Karpas-422 (cell line): ENCODE measurements at regions not wholly inside any gene's neighbourhood (a gene's known extent, or its start where the extent isn't known, plus 50 kb on each side); places are given as distances from the start of the nearest gene placed in this dataset.

Experiments
- DNase-seq: peaks from one replicate; pipeline ENCODE4 v3.0.0-alpha.2; 2015
- H2AFZ ChIP-seq: fragments of 200-600 bp; sonication (generic); 2 replicates; pipeline ENCODE4 v1.6.1; 2014; ENCODE audit warnings: antibody characterized with exemption, low read length, mixed read lengths
- H3K27ac ChIP-seq: fragments of 200-600 bp; sonication (generic); 2 replicates; pipeline ENCODE4 v1.5.1; 2014; ENCODE audit warnings: mild to moderate bottlenecking, low read length, moderate library complexity
- H3K27me3 ChIP-seq: fragments of 200-600 bp; sonication (generic); 2 replicates; pipeline ENCODE4 v1.6.1; 2014; ENCODE audit warnings: low read length, mixed read lengths
- H3K36me3 ChIP-seq: fragments of 200-600 bp; sonication (generic); 2 replicates; pipeline ENCODE4 v1.6.1; 2014; ENCODE audit warnings: low read length, mixed read lengths; ENCODE audit not compliant: insufficient read depth
- H3K4me1 ChIP-seq: fragments of 200-600 bp; sonication (generic); 2 replicates; pipeline ENCODE4 v1.6.1; 2014; ENCODE audit warnings: mild to moderate bottlenecking, low read length, mixed read lengths
- H3K4me2 ChIP-seq: fragments of 200-600 bp; sonication (generic); 2 replicates; pipeline ENCODE4 v1.6.1; 2014; ENCODE audit warnings: low read length, low read depth, mild to moderate bottlenecking; ENCODE audit not compliant: poor library complexity, severe bottlenecking
- H3K4me3 ChIP-seq: fragments of 200-600 bp; sonication (generic); 2 replicates; pipeline ENCODE4 v1.5.1; 2014; ENCODE audit warnings: mild to moderate bottlenecking, antibody characterized with exemption, low read length, mixed read lengths
- H3K79me2 ChIP-seq: fragments of 200-600 bp; sonication (generic); 2 replicates; pipeline ENCODE4 v1.6.1; 2014; ENCODE audit warnings: mild to moderate bottlenecking, low read length, mixed read lengths
- H3K9ac ChIP-seq: fragments of 200-600 bp; sonication (generic); 2 replicates; pipeline ENCODE4 v1.6.0; 2014; ENCODE audit warnings: low read length
- H3K9me2 ChIP-seq: fragments of 200-600 bp; sonication (generic), shearing (Covaris generic); replicated peaks from 2 replicates; pipeline ENCODE4 v1.6.0; 2014; ENCODE audit warnings: mild to moderate bottlenecking, low read length, moderate library complexity; ENCODE audit not compliant: insufficient read depth
- H3K9me3 ChIP-seq: fragments of 300-700, 200-600 bp; sonication (generic); 2 replicates; pipeline ENCODE4 v1.6.1; 2014; ENCODE audit warnings: low read length, mixed read lengths
- H4K20me1 ChIP-seq: fragments of 200-600 bp; sonication (generic); 2 replicates; pipeline ENCODE4 v1.6.1; 2014; ENCODE audit warnings: mild to moderate bottlenecking, antibody characterized with exemption, low read length, low read depth; ENCODE audit not compliant: insufficient read depth

GRCh38 chr20:6686171-6686570 is 81.3 kb upstream of the BMP2 start:
- no peaks in the 10 kb centered on the region for H3K27me3 ChIP-seq
- no peaks in the 10 kb centered on the region for H4K20me1 ChIP-seq
- H3K4me1 ChIP-seq: no peaks in the 10 kb centered on the region
- DNase-seq: no peak
- H3K79me2 ChIP-seq: no peaks in the 10 kb centered on the region
- H3K4me3 ChIP-seq: no peak overlapping the region
- no peak overlapping the region for H3K9ac ChIP-seq
- peaks cover 7% of the 10 kb centered on the region; the same call in 1 of the 2 replicates for H3K9me3 ChIP-seq
- H2AFZ ChIP-seq: no peak overlapping the region
- no peak overlapping the region for H3K27ac ChIP-seq
- H3K36me3 ChIP-seq: no peaks in the 10 kb centered on the region
- H3K4me2 ChIP-seq: no peak overlapping the region
- H3K9me2 ChIP-seq: no peaks in the 10 kb centered on the region

DNA sequence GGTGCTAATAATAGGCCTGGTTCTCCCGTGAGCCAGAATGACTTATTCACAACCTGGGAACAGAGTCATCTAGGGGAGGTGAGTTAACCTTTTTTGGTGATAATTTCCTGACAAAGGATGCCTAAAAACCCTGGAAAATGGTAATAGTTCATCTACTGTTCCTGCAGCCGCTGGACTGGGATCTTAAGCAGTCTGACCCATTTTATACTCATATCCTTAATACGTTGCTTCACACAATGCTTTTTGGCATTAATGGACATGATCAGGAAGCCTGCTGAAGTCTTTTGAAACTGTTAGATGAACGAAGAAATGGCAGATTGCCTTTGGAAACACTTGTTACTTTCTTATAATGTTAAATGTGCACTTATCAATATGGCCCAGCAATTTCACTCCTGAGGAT is 81.9 kb upstream of the BMP2 start:
- Histone ChIP-seq H2AFZ (no peak overlapping the region), H3K4me3 (no peak overlapping the region), H3K79me2 (no peaks in the 10 kb centered on the region), H3K36me3 (no peaks in the 10 kb centered on the region), H3K9ac (no peak overlapping the region), H4K20me1 (no peaks in the 10 kb centered on the region), H3K27me3 (no peaks in the 10 kb centered on the region), H3K4me2 (no peak overlapping the region), H3K9me3 (peaks cover 7% of the 10 kb centered on the region; the same call in 1 of the 2 replicates), H3K4me1 (no peaks in the 10 kb centered on the region), H3K27ac (no peak overlapping the region), H3K9me2 (no peaks in the 10 kb centered on the region)
- DNase-seq: no peak

DNA sequence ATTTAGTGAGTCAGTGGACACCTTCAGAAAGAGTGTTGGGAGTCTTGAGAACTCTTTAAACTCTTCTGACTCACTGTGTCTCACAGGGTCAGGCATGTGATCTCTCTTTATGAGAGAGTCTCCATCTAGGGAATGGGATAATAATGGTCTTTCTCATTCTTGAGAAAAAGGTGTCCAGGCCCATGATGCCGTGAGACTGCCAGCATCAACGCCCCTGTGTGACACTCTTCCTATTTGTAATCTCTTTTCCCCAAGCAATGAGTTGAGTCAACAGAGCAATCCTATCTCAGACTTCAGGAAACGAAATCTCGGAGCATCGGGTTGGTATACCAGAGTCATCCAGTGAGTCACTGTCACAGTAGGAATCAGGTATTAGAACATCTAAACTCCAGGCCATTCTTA is 82.3 kb upstream of the BMP2 start:
- Histone ChIP-seq H3K9me2 (no peaks in the 10 kb centered on the region), H3K79me2 (no peaks in the 10 kb centered on the region), H3K4me2 (no peak overlapping the region), H3K4me3 (no peak overlapping the region), H4K20me1 (no peaks in the 10 kb centered on the region), H3K27me3 (no peaks in the 10 kb centered on the region), H3K36me3 (no peaks in the 10 kb centered on the region), H2AFZ (no peak overlapping the region), H3K9ac (no peak overlapping the region), H3K27ac (no peak overlapping the region), H3K4me1 (no peaks in the 10 kb centered on the region), H3K9me3 (peaks cover 8% of the 10 kb centered on the region; the same call in 1 of the 2 replicates)
- no peak for DNase-seq

DNA sequence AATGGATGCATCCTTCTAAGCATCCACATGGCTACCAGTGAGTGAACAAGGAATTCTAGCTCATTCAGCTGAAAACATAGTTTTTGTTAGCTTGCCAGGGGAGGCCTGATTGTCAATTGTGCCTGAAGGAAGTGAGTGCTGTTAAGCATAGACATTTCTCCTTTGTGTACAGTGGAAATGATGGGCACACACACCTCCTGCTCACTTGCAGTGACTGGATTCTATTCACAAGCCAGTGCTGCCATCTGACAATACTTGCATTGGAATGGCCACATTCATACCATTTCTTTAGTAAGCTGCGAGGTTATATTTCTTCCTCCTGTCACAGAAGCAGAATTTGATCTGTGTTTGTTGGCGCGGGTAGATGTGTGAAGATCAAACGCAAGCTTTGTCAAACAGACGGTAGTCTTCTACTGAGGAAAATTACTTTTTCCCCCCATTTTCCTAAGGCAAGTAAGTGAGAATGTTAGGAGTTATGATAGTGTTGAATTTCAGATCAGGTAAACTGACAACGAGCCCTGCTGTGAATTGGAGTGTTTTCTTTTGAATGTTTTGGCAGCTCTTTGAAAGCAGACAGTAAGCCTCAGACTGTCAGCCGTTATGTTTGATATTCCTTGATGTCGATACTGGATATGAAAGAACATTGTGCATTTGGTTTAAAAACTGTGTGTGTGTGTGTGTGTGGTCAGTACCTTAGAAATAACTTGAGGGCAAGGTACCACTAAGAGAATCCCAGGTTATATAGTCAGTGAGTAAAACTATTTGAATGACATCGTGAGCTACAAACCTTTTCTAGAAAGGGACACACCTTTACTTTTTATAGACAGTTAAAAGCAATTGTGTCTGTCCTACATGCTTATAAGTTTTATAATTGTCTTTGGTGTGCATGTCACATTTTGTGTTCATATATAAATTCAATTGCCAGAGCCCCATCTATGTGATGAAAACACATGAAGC is 84.2 kb upstream of the BMP2 start:
- no peaks in the 10 kb centered on the region for H3K4me1 ChIP-seq
- no peaks in the 10 kb centered on the region for H4K20me1 ChIP-seq
- no peak overlapping the region for H3K27ac ChIP-seq
- H3K9me3 ChIP-seq: peaks cover 13% of the 10 kb centered on the region; the same call in 1 of the 2 replicates
- no peaks in the 10 kb centered on the region for H3K36me3 ChIP-seq
- H3K79me2 ChIP-seq: no peaks in the 10 kb centered on the region
- H3K9ac ChIP-seq: no peak overlapping the region
- no peaks in the 10 kb centered on the region for H3K27me3 ChIP-seq
- no peak for DNase-seq
- H2AFZ ChIP-seq: no peak overlapping the region
- H3K4me3 ChIP-seq: no peak overlapping the region
- no peak overlapping the region for H3K4me2 ChIP-seq
- H3K9me2 ChIP-seq: no peaks in the 10 kb centered on the region

GRCh38 chr20:6680854-6681253 is 86.6 kb upstream of the BMP2 start:
- H4K20me1 ChIP-seq: no peaks in the 10 kb centered on the region
- H2AFZ ChIP-seq: no peak overlapping the region
- H3K9ac ChIP-seq: no peak overlapping the region
- no peaks in the 10 kb centered on the region for H3K9me2 ChIP-seq
- peaks cover 14% of the 10 kb centered on the region; the same call in 1 of the 2 replicates for H3K9me3 ChIP-seq
- H3K4me2 ChIP-seq: no peak overlapping the region
- H3K36me3 ChIP-seq: no peaks in the 10 kb centered on the region
- no peaks in the 10 kb centered on the region for H3K27me3 ChIP-seq
- H3K79me2 ChIP-seq: no peaks in the 10 kb centered on the region
- H3K27ac ChIP-seq: no peak overlapping the region
- no peak overlapping the region for H3K4me3 ChIP-seq
- H3K4me1 ChIP-seq: no peaks in the 10 kb centered on the region
- DNase-seq: no peak

DNA sequence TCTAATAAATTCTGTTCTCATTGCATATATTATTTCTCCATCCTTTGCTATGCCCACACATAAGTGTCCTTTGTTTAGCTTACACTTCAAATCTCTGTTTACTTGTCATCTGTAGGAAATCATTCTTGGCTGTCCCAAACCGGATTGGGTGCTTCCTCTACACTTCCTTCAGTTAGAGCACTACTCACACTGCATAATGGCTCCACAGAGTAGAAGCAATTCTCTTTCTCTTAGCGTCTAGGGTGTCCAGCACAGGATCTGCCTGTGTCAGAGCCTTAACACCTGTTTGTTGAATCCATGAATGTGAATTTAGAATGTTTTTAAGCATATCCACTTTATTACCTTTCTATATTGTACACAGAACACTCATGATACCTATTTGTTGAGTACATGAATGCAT is 87.0 kb upstream of the BMP2 start:
- Histone ChIP-seq H3K9me3 (peaks cover 14% of the 10 kb centered on the region; the same call in 1 of the 2 replicates), H3K79me2 (no peaks in the 10 kb centered on the region), H3K9me2 (no peaks in the 10 kb centered on the region), H3K27me3 (no peaks in the 10 kb centered on the region), H4K20me1 (no peaks in the 10 kb centered on the region), H3K4me3 (no peak overlapping the region), H3K9ac (no peak overlapping the region), H3K4me1 (no peaks in the 10 kb centered on the region), H2AFZ (no peak overlapping the region), H3K27ac (no peak overlapping the region), H3K36me3 (no peaks in the 10 kb centered on the region), H3K4me2 (no peak overlapping the region)
- DNase-seq: no peak

DNA sequence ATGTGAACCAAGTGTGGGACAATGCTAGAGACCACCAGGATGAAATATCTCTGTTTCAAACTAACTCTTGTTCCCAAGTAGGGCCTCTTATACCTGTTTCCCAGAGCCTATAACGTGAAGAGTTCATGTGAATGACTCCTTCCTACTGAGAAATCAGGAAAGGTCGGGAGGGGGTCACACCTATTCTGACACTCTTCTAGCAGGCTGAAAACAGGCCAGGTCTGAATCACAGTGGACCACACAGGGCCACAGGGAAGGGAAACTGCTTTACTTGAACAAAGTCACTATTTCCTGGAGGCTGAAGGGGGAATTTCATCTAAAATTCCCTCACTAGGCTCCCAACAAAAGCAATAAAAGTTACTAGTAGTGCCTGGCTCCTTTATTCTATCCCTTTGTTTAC is 88.4 kb upstream of the BMP2 start:
- Histone ChIP-seq H3K9me2 (no peaks in the 10 kb centered on the region), H2AFZ (no peak overlapping the region), H3K27ac (no peak overlapping the region), H3K27me3 (no peaks in the 10 kb centered on the region), H3K4me3 (no peak overlapping the region), H3K9me3 (peaks cover 14% of the 10 kb centered on the region; the same call in 1 of the 2 replicates), H3K79me2 (no peaks in the 10 kb centered on the region), H3K9ac (no peak overlapping the region), H3K4me2 (no peak overlapping the region), H4K20me1 (no peaks in the 10 kb centered on the region), H3K36me3 (no peaks in the 10 kb centered on the region), H3K4me1 (no peaks in the 10 kb centered on the region)
- no peak for DNase-seq

GRCh38 chr20:6678101-6678500 is 89.4 kb upstream of the BMP2 start:
- DNase-seq: no peak
- Histone ChIP-seq H3K9me2 (no peaks in the 10 kb centered on the region), H3K4me3 (no peak overlapping the region), H3K4me1 (no peaks in the 10 kb centered on the region), H4K20me1 (no peaks in the 10 kb centered on the region), H3K9me3 (peaks cover 17% of the 10 kb centered on the region; the same call in 1 of the 2 replicates), H3K79me2 (no peaks in the 10 kb centered on the region), H3K4me2 (no peak overlapping the region), H3K27me3 (no peaks in the 10 kb centered on the region), H3K9ac (no peak overlapping the region), H2AFZ (no peak overlapping the region), H3K27ac (no peak overlapping the region), H3K36me3 (no peaks in the 10 kb centered on the region)
